KG1 (cell line): ENCODE measurements at regions not wholly inside any gene's neighbourhood (a gene's known extent, or its start where the extent isn't known, plus 50 kb on each side); places are given as distances from the start of the nearest gene placed in this dataset.

Experiments
- DNase-seq: peaks from one replicate; lab custom pipeline; 2025; lab: John Stamatoyannopoulos, UW

DNA sequence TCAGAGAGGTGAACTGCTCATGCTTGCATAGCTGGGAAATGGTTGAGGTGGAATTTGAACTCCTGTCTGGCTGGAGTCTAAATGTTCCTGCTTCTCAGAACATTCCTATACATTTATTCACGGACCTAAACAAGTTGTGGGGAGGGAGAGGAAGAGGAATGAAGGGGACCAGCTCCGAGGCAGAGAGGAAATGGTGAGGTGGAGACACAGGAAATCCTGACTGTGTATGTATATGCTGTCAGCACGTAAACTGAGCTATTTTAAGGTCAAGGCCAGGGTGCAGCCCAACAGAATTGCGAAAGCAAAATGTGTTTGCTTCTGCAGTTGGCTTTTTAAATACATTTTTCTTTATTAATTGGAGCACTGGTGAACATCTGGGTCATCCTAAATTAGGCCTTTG, 74.1 kb upstream of the POMGNT2 start:
- DNase-seq, result peak; percentile 54

DNA sequence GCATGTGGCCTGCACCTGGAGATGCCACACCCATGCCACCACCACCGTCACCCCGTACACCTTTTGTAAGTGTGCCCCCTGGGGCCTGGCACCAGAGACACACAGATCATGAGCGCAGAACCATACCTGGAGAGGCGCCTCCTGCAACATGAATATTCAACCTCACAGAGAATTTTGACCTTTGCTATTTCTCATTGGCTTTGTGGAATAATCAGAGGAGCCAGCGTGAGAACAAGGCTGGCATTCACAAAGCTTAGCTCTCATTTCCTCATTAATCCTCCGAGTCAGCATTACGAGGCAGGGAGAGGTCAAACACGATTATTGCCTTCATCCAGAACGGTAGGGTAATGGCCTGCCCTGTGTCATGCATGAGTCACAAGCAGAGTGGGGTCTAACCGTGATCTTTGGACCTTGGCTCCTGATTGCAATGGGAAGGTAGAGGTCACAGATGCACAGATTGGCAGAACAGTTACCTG, 73.0 kb upstream of the POMGNT2 start:
- no peak for DNase-seq

DNA sequence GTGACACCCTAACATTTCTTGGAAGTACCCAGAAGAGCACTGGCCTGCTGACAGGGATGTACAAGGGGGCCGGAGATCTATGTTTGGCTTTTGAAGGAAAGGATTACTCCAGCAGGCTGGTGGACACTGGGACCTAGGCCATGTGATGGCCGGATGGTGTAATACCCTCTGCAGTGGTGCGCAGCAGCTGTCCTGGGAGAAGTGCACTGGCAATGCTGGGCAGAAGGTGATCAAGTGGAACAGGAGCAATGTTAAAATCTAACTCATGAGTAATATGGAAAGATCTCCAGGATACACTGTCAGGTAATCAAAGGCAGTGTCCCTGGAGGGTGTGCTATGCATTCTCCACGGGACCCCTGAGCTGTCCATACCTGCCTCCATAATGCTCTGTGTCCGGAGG, 71.2 kb upstream of the POMGNT2 start:
- DNase-seq, result no peak

DNA sequence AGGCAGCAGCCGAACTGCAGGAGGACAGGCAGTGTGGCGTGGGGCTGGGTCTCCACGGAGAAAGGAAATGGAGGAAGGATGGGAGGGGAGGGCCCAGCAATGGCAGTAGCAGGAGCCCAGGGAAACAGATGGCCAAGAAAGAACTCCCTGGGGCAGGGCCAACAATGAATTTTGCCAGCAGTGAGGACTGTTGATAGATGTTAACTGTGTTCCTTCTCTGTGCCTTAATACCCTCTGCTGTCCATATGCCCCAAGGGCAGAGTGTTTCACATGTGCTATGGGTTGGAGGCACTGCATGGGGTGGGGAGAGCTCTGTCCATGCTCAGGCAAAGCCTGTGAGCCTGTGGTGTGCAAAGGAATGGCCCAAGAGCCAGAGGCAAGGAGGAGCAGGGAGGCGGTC, 70.8 kb upstream of the POMGNT2 start:
- no peak for DNase-seq

DNA sequence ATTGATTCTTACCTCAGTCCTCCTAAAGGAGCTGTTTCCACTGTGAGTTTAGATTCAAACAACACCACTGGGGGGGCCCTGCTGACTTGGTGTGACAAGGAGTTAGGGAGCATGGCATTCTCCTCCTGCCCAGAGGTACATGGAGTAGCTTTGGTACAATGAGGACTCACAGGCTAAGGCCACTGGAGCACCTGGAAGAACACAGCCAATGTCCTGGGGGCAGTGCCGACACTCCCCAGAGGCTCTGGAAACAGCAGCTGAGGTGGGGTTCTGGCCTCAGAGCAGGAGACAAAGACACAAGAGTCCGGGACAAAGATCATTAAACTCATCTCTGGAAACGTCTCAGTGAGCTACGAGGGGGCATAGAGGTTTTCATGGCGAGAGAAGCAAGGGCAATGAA, 69.7 kb upstream of the POMGNT2 start:
- no peak for DNase-seq

DNA sequence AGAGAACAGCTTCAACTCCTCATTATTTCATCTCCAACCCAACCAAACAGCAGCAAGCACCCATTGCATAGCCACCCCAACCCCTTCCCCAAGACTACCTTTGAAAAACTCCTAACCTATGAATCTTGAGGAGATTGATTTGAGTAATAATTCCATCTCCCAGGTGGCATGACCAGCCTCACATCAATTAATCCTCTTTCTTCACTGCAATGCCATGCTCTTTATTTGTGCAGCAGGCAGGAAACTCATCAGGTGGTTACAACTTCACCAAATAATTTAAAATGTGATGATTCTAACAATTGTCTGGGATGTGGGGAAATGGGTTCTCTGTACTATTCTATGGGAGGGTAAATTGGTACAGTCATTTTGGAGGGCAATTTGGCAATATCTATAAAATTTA, 68.1 kb upstream of the POMGNT2 start:
- no peak for DNase-seq

DNA sequence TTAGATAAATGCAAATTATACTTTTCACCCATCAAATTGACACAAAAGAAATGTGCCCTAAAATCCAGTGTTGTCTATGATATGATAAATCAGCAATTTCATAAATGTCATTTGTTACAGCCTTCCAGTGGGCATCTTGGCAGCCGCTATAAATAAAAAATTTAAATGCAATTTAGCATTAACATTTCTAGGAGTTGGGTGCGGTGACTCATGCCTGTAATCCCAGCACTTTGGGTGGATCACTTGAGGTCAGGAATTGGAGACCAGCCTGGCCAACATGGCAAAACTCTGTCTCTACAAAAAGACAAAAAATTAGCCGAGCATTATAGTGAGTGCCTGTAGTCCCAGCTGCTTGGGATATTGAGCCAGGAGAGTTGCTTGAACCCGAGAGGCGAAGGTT, 65.9 kb upstream of the POMGNT2 start:
- no peak for DNase-seq

DNA sequence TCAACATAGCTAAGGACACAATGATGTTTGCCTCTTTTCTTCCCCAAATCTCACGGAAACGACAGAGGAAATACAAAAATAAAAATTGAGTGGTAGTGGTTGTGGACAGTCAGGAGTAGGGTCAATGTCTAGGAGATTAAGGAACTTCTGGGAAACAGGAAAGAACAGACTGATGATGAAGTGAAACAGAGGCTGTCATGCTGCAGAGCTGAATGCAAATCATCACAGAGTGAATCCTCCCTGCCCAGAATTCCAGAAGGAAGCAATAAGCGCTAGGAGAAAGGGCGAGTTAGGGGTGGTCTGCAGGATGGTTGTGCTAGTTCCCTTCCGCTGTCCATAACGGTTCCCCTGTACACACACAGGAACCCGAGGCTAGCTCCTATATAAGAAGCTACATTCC, 64.7 kb upstream of the POMGNT2 start:
- no peak for DNase-seq

DNA sequence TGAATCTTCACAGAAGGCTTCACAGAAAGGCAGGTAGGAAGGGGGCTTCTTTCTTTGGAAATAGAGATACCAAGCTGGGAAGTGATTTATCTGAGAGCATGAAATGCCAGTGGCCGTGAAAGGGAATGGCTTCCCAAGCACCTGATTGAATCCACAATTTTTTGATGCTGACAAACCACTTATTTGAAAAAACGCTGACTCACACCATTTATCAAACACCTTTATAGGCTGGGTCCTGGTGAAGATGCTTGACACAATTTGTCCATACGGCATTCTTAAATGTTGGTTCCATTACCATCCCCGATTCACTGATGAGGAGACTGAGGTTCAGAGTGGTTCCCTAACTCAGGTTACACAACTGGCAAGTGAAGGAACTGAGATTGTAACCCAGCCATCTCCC, 64.1 kb upstream of the POMGNT2 start:
- no peak for DNase-seq

DNA sequence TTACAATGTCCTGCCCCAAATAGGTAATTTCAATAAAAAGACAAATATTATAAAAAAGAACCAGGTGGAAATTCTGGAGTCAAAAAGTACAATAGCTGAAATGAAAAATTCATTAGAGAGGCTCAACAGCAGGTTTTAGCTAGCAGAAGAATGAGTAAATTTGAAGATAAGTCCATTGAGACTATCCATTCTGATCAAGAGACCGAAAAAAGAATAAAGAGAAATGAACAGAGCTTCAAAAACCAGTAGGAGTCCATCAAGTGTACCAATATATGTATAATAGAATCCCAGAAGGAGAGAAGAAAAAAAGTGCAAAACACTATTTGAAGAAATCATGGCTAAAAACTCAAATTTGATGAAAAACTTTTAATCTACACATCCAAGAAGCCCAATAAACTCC, 60.5 kb upstream of the POMGNT2 start:
- DNase-seq, result no peak

DNA sequence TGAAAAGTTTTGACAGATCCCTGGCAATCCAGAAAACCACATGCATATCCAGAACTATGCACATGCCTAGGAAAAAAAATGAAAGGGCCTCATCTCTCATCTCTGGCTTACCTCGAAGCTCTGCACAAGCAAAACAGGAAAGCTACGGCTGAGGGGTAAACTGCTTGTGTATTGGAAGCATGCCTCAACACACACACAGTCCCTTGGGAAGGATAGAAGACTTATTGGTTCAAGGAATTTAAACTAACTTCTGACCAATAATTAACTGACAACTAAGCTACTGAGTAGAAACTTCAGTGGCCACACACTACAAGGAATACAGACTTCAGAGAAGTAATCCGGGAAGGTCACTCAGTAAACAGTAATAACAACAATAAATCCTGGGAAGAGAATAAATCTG, 59.9 kb upstream of the POMGNT2 start:
- DNase-seq, result no peak

DNA sequence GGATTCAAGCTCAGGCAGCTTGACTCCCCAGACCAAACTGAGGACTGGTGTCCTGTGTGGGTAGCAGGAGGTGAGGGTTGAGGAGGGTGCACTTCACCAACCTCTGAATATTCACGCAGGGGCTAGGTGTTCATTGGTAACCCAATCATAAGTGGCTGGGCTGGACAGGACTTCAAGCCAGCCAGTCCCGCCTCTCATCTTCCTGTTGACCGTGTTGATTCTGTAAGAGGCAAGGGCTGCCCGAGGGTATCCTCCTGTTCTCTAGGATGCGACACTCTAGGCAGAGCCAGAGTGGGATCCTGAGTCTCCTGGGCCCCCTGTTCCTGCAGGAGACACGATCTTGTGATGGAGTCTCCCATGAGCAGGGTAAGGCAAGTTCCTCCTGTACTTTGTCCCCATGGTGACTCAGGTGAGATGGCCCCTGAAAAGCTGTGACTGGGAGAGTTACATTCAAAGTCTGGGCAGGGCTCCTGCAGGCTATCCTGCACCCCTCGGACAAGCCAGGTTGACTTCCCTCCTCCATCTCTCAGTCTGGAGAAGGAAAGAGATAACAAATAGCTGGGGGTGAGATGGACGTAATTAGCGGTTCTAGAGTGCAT, 58.1 kb upstream of the POMGNT2 start:
- no peak for DNase-seq

DNA sequence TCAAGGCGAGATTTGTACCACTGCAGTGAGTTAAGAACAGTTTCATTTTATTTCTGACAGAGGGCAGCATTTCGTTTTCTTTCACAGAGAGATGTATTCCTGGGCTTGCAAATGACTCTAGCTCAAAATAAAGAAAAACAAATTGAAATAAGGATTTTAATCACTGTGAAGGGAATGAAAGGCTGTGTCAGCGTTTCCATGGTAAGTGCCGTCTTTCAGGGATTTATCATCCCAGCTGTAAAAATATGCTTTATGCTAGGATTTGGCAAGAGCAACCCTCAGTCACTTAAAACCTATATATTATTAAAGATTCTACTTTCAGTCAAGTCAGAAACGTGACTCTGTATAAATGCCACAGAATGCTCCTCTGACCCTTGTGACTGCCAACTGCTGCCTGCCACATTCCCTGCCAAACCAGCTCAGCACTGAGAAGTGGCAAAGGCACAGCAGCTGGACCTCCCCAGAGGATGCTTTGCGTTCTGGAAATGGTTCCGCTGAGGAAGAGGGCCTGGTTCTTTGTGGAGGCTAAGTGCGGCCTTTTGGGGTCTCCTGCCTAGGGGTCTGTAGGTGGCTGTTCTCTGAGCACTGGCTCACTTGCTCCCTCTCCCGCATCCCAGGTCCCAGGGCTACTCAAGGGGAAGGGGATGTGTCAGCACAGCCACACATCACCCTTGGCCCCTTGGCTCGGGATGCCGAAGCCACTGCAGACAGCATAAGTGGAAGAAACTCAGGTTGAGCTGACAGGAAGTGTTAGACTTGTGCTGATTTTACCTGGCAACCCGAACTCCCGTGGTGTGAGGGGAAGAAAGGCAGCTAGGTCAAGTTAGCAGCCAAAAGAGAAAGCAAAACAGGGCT, 56.6 kb upstream of the POMGNT2 start:
- no peak for DNase-seq

DNA sequence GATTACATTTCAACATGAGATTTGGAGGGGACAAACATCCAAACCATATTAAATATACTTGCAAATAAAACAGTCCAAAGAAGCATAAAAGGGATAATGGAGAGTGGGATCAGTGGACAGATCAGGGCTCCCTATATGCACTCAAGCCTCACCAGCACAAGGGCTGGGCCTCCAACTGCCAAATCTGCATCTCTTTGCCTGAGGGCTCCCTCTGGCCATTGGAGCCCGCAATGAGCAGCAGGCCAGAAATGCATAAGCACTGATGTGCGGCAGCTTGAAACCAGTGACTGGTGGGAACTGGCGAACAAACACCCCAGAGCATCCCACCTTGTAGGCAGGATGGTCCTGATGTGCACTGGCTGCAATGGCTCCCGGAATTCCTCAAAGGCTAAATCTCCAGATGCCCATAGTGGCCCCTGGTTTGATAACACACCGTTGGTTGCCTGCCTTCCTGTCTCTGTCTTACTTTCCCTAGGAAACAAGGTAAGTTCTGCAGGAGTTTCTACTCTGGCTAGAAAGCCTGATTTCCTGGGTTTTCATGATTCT, 55.9 kb upstream of the POMGNT2 start:
- no peak for DNase-seq

DNA sequence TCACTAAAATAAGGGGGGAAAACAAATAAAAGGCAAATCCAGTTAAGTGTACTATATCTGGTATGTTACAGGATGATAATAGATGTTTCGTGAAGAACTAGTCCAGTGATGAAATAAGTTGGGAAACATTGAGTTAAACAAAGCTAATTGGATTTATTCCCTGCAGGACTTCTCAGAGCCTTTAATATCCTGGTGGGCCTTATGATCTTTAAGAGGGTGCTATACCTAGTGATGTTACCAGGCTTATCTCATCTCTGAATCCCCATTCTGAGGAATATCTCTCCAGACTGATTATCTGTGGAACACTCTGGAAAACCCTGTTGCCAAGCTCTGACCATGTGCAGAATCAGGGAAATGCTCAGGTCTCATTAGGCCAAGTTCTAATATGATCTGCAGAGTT, 54.8 kb upstream of the POMGNT2 start:
- DNase-seq, result no peak

DNA sequence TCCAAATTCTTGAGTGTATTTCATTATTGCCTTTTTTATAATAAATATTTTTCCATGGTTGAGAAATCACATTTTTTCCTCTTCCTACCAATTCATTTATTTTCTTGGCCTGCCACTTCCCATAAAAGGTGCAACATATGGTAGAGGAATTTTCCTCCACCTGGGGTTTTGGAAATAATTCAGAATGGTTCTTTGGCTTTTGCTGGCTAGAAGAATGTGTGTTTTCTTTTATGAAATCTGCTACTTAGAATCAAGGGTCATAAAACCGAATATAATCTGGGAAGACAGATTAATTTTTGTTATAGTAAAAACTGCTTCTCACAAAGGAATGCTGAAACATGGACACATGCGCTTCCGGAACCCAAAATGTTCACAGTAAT, 54.0 kb upstream of the POMGNT2 start:
- no peak for DNase-seq

DNA sequence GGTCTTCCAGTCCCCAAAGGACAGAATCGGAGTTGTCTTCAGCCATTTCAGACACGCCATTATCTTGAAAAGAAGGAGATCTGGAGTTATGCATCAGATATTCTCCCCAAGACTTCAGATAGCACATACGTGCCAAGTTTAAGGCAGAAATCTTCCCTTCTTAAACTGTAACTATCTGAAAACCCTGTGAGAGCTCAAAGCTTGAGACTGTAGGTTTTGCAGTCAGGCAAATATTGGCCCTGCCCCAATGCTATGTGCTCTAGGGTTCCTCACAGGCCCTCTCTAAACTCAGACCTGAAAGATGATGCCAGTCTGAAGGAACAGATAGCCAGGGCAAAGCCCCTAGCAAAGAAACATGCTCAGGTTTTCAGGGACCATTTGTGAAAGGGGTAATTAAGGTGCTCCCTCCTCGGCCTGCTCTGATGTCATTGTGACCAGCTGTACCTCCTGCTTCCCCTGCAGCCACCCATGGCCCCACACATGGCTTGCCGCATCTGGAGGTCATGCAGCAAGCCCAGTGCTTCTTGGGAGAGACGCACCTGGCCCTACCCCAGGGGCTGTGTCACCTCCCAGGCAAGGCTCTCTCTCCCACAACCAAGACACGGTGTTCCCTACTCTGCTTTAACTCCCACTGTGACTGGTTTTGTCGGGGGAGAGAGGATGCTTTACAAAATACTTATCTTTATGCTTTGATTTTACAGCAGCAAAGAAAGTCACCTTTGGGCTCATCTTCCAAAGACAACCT, 53.4 kb upstream of the POMGNT2 start:
- no peak for DNase-seq

DNA sequence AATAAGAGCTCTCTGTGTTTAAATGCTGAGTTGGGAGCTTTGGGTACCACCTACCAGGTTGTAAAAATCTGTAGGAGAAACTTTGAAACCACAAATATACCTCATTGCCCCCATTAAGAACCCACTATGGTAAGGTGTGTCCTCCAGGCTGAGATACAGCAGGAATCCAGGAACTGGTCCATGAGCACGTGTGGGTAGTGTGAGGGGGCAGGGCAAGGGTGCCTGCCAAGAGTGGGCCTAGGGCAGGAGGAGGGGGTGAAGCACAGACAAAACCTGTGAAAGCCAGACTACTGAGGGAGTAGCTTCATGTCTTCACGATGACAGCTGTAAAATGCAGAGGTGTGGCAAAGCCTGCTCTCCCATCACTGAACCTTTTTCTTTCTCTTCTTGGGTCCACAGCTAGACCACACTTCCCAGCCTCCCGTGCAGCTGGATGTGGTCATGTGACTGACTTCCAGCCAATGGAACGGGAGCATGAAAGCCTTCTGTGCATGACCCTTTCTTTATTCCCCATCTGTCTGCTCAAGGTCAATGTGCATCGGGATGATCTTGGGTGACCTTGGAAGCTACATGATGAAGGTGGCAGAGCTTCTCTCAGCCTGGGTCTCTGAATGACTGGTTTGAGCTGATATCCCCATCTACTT, 51.1 kb upstream of the POMGNT2 start:
- no peak for DNase-seq

DNA sequence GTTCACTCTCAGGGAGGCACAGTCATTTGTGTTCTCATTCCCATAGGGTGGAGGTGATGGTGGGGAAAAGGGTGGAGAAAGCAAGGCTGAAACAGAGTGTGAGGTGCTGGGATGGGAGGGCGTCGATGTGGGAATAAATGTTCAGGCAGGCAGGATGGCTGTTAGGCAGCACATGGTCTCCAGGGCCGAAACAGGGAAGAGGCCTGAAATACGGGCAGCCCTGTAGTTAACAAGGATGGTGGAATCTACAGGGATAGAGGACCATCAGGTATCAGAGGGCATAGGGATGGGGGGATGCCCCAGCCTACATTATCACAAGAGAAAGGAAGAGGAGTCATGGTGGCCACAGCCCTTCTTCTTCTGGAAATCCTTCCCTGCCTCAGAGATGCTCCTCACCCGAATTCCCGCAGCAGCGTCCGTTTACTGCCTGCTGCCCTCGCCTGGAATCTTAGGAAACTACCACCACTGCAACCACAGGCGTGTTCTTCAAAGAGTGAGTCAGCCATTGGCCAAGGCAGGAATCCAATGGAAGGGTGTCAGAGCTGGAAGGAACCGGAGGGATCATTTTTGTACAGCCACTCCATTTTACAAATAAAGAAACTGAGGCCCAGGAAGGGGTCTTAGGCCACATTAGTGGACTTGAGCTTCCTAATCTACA, 49.7 kb upstream of the POMGNT2 start:
- no peak for DNase-seq
